GM20431 (cell line): ENCODE measurements at regions not wholly inside any gene's neighbourhood (a gene's known extent, or its start where the extent isn't known, plus 50 kb on each side); places are given as distances from the start of the nearest gene placed in this dataset.
"Not testable (repeated sequence)": the region's sequence is repeated elsewhere in the genome, so short reads cannot be mapped to it uniquely, and the experiment has no call there.

Experiments
- in situ Hi-C: fragments of 300-500 bp; cut with MseI, MboI; formaldehyde crosslinking; loops from one replicate; pipeline ENCODE4 v1.15.0; 2020; ENCODE audit warnings: low sequenced_read_pairs; ENCODE audit not compliant: unreplicated experiment

- in situ Hi-C loops: no loop called here
Observed at GRCh38 chr4:159541143-159541542, 438.3 kb downstream of the RAPGEF2 start.

GRCh38 chr4:159542296-159542695, 439.4 kb downstream of the RAPGEF2 start:
- in situ Hi-C loops: no loop called here

GRCh38 chr4:159543831-159544230, 441.0 kb downstream of the RAPGEF2 start:
- in situ Hi-C loops: no loop called here

DNA sequence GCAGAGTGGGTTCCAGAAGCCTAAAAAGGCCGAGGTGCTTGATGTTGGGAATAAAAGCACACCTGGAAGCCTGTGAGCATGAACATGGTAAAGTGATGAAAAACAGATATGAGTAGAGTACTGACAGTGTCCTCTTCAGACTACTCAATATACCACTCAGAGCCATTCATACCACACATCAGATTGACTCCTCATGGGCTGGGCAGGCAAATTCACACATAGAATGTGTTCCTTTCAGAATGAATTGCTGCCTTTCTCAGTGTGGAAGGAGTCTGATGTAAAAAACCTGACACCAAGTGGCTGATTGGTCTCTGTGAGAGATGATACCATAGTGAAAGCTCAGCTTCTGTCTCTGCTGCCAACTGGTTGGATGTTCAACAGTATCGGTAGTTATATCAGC, 442.7 kb downstream of the RAPGEF2 start:
- in situ Hi-C loops: no loop called here

DNA sequence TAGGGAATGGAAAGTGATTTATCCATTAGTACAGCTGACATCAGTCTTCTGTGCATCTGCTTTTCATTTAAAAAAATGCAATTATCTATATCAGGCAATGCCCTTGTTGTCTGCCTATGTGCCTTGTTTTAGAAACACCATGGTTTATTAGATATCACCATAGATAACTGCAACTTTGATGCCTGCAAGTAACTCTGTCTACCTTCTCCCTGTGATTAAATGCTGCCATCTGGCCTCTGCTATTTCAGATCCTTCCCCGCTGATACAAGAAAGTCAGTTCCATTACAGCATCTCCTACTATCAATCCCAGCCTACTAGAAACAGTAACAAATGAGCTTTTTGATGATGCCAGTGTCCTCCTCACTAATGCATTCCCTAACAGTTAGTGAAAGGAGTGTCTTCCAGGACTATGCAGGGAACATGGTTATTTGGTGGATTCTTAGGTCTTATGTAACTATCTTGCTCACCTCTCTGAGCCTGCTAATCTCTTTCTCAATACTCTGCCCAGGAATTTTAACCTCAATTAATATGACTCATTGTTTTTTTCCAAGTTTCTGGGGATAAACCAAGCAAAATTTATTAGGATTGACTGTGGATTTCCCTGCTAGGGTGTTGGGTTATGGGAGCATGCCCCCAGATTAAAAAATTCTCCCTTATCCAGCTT, 444.9 kb downstream of the RAPGEF2 start:
- in situ Hi-C loops: no loop called here

DNA sequence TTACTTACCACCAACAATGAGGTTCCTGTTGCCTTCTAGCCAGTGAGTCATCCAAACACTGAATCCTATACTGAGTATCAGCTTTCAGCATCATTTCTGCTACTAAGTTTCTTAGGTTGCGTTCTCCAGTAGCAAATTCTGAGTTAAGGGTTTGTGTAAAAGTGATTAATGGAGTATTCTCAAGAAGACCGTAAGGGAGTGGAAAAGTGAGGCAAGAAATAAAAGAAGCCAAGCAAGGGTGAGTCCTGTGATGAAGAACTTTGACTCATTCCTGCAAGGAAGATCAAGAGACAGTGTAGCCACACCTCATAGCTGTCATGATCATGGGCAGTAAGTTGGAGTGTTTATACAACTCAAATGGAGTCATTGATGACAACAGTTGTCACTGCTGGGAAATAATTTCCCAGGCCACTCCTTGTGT, 446.2 kb downstream of the RAPGEF2 start:
- in situ Hi-C loops: no loop called here

- in situ Hi-C loops: no loop called here
Observed at GRCh38 chr4:159551281-159551680, 448.4 kb downstream of the RAPGEF2 start.

GRCh38 chr4:159552979-159553768, 450.3 kb downstream of the RAPGEF2 start:
- in situ Hi-C loops: no loop called here

GRCh38 chr4:159555873-159556272, 453.0 kb downstream of the RAPGEF2 start:
- in situ Hi-C loops: no loop called here

- in situ Hi-C loops: no loop called here
Observed at GRCh38 chr4:159562366-159562765, 459.5 kb downstream of the RAPGEF2 start.

DNA sequence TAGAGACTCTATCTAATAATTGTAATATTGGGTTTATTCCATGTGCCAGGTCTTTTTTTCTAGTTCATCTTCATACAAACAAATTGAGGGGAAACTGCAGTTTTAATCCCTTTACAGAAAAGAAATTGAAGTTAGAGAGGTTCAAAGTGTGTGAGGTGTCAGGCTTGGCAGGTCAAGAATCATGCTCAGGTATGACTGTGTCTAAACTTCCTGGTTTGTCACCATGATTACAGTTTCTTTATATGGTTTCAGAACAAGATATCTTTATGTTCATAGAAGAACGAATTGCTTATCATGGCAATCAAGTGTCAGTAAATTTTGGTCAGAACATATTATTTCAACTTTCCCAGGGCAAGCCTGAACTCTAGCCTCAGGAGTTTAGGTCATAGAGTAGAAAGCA, 460.4 kb downstream of the RAPGEF2 start:
- in situ Hi-C loops: no loop called here

DNA sequence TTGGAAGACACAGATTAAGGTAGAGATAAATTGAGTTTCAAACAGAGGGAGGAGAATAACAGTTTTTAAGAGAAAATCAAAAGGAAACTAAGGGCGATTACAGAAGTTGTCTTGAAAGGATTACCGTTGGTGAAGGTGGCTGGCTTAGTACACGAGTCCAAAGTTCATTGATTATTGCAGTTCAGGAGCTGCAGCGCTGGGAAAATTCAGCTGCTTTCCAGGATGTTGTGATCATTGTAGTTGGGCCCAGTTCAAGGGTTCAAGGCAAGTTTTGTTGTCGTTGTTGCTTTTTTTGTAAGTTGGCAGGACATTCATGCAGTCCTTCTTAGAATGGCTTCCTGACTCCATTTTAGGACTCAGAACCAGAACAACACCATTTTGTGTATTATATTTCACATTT, 461.7 kb downstream of the RAPGEF2 start:
- in situ Hi-C loops: no loop called here

GRCh38 chr4:159566786-159567185, 463.9 kb downstream of the RAPGEF2 start:
- in situ Hi-C loops: no loop called here

DNA sequence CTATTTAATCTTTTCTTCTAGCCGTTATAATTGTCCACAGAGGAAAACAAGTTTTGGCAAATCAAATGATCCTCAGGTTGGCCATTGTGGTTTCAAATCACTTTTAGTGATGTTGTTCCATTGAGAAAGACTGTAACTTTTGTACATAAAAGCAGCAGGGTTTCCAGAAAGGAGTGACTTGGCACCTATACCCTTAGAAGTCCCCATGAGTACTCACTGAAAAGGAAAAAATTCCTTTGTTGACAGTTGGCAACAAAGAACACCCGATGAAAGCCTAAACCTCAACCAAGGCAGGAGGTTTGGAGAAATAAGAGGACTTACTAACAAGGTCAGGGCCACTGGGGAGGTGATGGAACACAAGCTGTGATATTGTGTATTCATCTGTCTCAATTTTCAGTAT, 474.4 kb downstream of the RAPGEF2 start:
- in situ Hi-C loops: no loop called here

GRCh38 chr4:159582685-159583084, 479.8 kb downstream of the RAPGEF2 start:
- in situ Hi-C loops: no loop called here

DNA sequence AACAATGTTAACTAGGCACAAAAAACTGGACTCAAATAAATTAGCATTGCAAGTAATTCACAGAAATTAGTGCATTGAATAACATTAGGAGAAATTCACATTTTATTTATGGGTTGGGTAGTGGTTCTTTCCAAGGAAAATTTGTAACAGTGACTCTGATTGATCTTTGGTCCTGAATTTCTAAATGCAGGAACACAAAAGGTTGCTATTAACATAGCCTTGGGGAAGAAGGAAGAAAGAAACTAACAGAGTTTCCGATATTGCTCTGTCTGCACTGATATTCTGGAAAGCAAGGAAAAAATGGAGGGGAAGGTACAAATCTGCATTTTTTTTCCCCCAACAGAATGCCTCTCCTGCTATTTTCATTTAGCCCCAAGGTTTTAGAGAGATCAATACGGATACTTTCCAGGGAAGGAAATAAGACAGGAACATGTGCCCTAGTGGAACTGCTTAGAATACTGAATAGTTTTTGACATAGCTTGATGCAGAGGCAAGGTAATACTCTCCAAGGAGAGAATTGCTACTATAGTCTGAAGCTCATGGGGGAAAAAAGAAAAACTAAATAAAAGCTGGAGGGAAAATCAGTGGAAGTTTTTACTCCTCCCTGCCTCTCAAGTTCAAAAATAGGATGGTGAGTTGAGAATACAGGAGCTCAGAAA, 490.1 kb downstream of the RAPGEF2 start:
- in situ Hi-C loops: no loop called here

- in situ Hi-C loops: no loop called here
Observed at GRCh38 chr4:159593681-159594080, 490.8 kb downstream of the RAPGEF2 start.

DNA sequence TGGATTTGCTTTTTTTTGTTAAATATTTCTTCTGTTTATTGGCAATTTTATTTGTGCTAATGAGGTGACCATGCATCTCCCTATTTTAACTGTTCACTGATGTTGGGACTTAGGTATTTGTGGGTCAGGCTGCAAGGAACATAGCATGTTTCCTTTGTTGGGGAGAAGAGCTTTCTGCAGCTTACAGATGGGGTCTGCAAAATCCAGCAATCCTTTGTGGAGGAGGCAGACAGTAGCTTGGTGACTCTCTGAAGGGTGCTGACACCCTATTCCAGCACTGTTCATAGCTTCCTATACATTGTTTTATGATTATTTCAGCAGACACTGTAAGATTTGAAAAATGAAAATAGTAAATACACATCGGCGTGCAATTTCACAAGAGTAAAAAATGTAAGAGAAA, 491.7 kb downstream of the RAPGEF2 start:
- in situ Hi-C loops: no loop called here

GRCh38 chr4:159595101-159595500, 492.2 kb downstream of the RAPGEF2 start:
- in situ Hi-C loops: not testable (repeated sequence)

DNA sequence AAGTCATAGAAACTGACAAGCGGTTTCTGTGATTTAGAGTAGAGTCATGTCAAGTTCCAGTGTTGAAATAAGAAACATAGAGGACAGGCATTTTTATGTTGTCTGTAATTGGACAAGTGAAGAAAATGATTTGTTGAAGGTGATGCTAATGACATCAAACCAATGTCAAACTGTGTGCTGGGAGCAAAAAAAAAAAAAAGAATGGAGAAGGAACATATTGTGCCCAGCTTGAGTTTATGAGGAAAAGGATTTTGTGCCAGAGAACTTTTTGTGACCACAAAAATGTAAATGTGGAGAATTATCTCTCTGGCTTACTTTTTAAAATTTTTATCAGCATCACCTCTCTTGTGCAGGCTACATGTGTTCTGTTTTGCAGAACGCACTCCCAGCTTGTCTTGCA, 495.7 kb downstream of the RAPGEF2 start:
- in situ Hi-C loops: no loop called here

GRCh38 chr4:159600061-159600460, 497.2 kb downstream of the RAPGEF2 start:
- in situ Hi-C loops: no loop called here
